GM13977 (cell line): ENCODE measurements at regions not wholly inside any gene's neighbourhood (a gene's known extent, or its start where the extent isn't known, plus 50 kb on each side); places are given as distances from the start of the nearest gene placed in this dataset.
"Not testable (repeated sequence)": the region's sequence is repeated elsewhere in the genome, so short reads cannot be mapped to it uniquely, and the experiment has no call there.

ENCODE experiments used
- DNase-seq: peaks from one replicate; pipeline ENCODE4 v3.0.0; 2012; ENCODE audit warnings: low spot score
- CTCF ChIP-seq: IDR thresholded peaks from 2 replicates; pipeline ENCODE4 v1.5.1; 2012; ENCODE audit warnings: mild to moderate bottlenecking, control low read depth; ENCODE audit not compliant: insufficient read depth; ENCODE audit errors: extremely low read depth, missing control alignments
- in situ Hi-C: fragments of 300-500 bp; cut with MboI; formaldehyde crosslinking; loops from one replicate; pipeline ENCODE4 v1.12.0; 2022; ENCODE audit warnings: low sequenced_read_pairs, low pct_unique_long_range_greater_than_20kb, mixed read lengths, inconsistent platforms; ENCODE audit not compliant: unreplicated experiment

- DNase-seq: no peak
- no peak for TF ChIP-seq CTCF
- in situ Hi-C loops: no loop called here
Measured at GRCh38 chr21:25457946-25458345, 149.3 kb downstream of the MRPL39 start.

- DNase-seq: peak; percentile 40
- in situ Hi-C loops: no loop called here
- TF ChIP-seq CTCF: no peak
Measured at GRCh38 chr21:25457411-25457810, 149.9 kb downstream of the MRPL39 start.

- TF ChIP-seq CTCF: no peak
- DNase-seq: no peak
- in situ Hi-C loops: no loop called here
Measured at GRCh38 chr21:25456672-25457071, 150.6 kb downstream of the MRPL39 start.

- in situ Hi-C loops: no loop called here
- no peak for TF ChIP-seq CTCF
- DNase-seq: no peak
Measured at GRCh38 chr21:25453524-25453923, 153.8 kb downstream of the MRPL39 start.

GRCh38 chr21:25449950-25450349 lies 157.3 kb downstream of the MRPL39 start:
- DNase-seq: no peak
- in situ Hi-C loops: loop anchor here (10.0 kb wide), 1 partner anchor 115 kb away; no protein-coding TSS in a partner anchor
- TF ChIP-seq CTCF: no peak

GRCh38 chr21:25441835-25442234 lies 165.4 kb downstream of the MRPL39 start:
- in situ Hi-C loops: loop anchor here (10.0 kb wide), 1 partner anchor 123 kb away; no protein-coding TSS in a partner anchor
- DNase-seq: no peak
- no peak for TF ChIP-seq CTCF

- in situ Hi-C loops, DNase-seq: not testable (repeated sequence)
Measured at GRCh38 chr21:25437465-25437864, 169.8 kb downstream of the MRPL39 start.
